ENCODE measurements at regions not wholly inside any gene's neighbourhood (a gene's known extent, or its start where the extent isn't known, plus 50 kb on each side); places are given as distances from the start of the nearest gene placed in this dataset.
"Not testable (repeated sequence)": the region's sequence is repeated elsewhere in the genome, so short reads cannot be mapped to it uniquely, and the experiment has no call there.

- no peak for FAIRE-seq
- no peak for DNase-seq (ENCODE audit: insufficient read length, low spot score)
Observed at GRCh38 chr10:8278099-8278498, 223.6 kb downstream of the GATA3 start.

DNA sequence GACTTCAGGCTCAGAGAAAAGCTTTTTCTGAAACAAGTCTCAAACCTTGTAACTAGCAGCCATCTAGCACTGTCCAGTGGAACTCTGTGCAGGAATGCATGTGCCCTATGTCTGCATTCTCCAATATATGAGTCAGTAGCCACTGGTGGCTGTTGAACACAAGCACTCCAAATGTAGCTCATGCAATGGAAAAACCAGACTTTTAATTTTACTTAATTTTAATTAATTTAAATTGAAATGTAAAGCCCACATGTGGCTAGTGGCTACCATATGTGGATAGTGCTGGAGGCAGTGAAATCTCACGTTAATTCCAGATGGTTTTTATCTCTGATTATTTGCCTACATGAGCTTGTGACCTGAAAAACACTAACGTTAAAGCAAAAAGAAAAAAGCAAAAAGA, 225.1 kb downstream of the GATA3 start:
- peak; percentile 41 for DNase-seq (ENCODE audit: insufficient read length, low spot score)
- peak; percentile 77 for FAIRE-seq

DNA sequence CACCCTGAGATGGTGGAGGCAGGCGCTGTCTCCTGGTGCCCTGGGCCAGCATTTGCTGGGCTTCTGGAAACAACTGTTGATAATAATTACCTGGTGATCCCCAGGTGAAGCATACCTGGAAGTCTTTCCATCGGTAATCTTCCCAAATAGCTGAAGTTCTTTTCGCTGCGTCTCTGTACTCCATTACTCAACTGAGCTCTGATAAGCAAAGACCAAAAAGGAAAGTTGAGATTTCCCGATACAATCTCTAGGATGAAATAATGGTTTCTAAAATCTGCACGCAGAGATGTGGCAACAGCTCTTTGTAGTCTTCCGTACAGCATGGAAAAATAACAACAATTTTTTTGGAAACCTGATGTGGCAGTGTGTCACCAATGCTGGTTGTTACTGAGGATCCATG, 226.5 kb downstream of the GATA3 start:
- DNase-seq (ENCODE audit: insufficient read length, low spot score), result no peak
- FAIRE-seq, result no peak

- FAIRE-seq (no peak), DNase-seq (ENCODE audit: insufficient read length, low spot score) (no peak)
Observed at GRCh38 chr10:8282340-8282739, 227.9 kb downstream of the GATA3 start.

- no peak for FAIRE-seq
- no peak for DNase-seq (ENCODE audit: insufficient read length, low spot score)
Observed at GRCh38 chr10:8283166-8283905, 228.8 kb downstream of the GATA3 start.

GRCh38 chr10:8283986-8284385, 229.5 kb downstream of the GATA3 start:
- DNase-seq (ENCODE audit: insufficient read length, low spot score) (no peak), FAIRE-seq (no peak)

- FAIRE-seq, result not testable (repeated sequence)
Observed at GRCh38 chr10:8285970-8286369, 231.5 kb downstream of the GATA3 start.

DNA sequence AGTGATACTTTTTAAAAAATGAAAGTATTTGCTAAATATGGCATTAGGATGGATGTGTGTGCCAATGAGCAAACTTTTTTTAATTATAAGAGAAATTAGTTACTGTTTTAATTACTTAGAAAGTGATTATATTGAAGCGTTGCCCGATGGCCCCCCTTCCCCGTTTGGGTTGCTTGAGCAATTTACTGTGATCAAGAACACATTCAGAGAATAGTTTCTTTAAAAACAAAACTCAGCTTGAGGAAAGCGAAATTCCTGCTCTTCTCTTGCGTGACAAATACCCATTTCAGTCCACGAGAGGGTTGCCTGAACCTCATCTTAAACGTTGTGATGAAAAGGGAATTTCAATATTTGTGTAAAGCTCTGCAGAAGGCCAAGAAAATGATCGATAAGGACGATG, 234.1 kb downstream of the GATA3 start:
- FAIRE-seq (no peak), DNase-seq (ENCODE audit: insufficient read length, low spot score) (no peak)

More at GRCh38 chr10:8285970-8286369, 231.5 kb downstream of the GATA3 start:
- DNase-seq (ENCODE audit: insufficient read length, low spot score), result not testable (repeated sequence)

- DNase-seq (ENCODE audit: insufficient read length, low spot score), result no peak
- no peak for FAIRE-seq
Observed at GRCh38 chr10:8289186-8289924, 234.9 kb downstream of the GATA3 start.

DNA sequence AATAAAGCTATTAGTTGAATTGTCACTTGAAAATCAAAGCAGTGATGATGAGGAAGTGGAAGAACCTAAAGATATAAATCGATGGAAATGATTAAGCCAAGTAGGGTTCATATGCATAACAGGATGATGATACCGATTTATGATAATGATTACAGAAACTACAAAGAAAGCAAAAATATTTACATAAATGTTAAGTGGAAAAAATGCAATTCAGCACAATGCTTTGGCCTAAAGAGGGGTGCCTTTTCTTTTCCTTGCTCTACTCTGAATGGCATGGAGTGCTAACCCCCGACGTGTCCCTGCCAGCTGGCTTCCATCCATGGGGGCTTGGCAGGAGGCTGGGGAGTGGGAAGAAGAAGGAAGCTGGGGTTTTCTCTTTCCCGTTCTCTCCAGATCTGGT, 240.3 kb downstream of the GATA3 start:
- DNase-seq (ENCODE audit: insufficient read length, low spot score) (no peak), FAIRE-seq (no peak)

- no peak for DNase-seq (ENCODE audit: insufficient read length, low spot score)
- no peak for FAIRE-seq
Observed at GRCh38 chr10:8295311-8295710, 240.8 kb downstream of the GATA3 start.

GRCh38 chr10:8296090-8296733, 241.7 kb downstream of the GATA3 start:
- FAIRE-seq (no peak), DNase-seq (ENCODE audit: insufficient read length, low spot score) (no peak)

GRCh38 chr10:8296734-8297101, 242.2 kb downstream of the GATA3 start:
- DNase-seq (ENCODE audit: insufficient read length, low spot score), result no peak
- no peak for FAIRE-seq

DNA sequence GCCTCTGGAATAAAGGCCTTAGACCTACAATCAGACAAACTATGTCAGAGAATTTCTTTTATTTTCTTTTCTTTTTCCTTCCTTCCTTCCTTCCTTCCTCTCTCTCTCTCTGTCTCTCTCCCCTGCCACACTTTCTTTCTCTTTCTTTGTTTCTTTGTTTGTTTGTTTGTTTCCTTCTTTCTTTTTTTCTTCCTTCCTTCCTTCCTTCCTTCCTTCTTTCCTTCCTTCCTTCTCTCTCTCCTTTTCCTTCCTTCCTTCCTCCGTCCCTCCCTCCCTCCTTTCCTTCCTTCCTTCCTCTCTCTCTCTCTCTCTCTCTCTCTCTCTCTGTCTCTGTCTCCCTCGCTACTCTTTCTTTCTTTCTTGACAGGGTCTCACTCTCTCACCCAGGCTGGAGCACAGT, 242.6 kb downstream of the GATA3 start:
- FAIRE-seq (no peak), DNase-seq (ENCODE audit: insufficient read length, low spot score) (no peak)

GRCh38 chr10:8297959-8298358, 243.5 kb downstream of the GATA3 start:
- DNase-seq (ENCODE audit: insufficient read length, low spot score), result no peak
- FAIRE-seq, result no peak

- DNase-seq (ENCODE audit: insufficient read length, low spot score) (no peak), FAIRE-seq (no peak)
Observed at GRCh38 chr10:8298896-8299570, 244.5 kb downstream of the GATA3 start.

DNA sequence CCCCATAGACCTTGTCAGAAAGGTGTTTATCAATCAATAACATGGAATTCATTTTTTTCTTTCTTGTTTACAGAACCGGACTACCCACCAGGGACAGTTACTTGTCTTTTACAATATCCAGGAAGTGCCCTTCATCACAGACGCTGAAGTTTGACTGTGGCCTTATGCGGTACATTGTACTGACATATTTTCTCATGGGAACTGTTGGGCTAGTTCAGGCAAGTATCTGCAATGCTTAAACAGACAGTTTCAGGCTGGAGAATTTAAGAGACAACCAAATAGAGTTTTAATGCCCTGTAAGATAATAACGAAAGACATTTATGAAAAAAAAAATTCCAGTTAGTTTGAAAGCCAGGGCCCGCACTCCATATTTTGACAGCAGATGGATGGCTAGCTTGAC, 246.4 kb downstream of the GATA3 start:
- FAIRE-seq, result no peak

DNA sequence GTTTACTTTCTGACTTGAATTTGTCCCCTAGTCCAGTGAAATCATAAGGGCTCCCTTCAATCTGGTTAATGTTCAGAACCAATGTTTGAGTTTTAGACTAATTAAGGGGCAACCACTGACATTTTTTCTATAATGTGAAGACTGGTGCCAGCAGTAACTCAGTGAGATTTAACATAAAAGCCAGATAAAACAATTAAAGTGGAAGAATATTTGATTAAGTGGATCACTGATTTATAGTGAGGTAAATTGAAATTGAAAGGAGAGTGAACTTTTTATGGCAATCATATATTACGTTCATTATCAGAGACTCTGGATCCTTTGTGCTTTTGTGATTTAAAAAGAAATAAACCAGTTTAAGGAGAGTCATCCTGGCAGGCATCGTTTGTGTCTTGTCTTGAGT, 246.8 kb downstream of the GATA3 start:
- no peak for FAIRE-seq
- DNase-seq (ENCODE audit: insufficient read length, low spot score), result no peak

More for the DNA sequence above, 246.4 kb downstream of the GATA3 start:
- no peak for DNase-seq (ENCODE audit: insufficient read length, low spot score)

- DNase-seq (ENCODE audit: insufficient read length, low spot score) (no peak), FAIRE-seq (no peak)
Observed at GRCh38 chr10:8301831-8302230, 247.3 kb downstream of the GATA3 start.

GRCh38 chr10:8302565-8302964, 248.1 kb downstream of the GATA3 start:
- FAIRE-seq (no peak), DNase-seq (ENCODE audit: insufficient read length, low spot score) (no peak)

DNA sequence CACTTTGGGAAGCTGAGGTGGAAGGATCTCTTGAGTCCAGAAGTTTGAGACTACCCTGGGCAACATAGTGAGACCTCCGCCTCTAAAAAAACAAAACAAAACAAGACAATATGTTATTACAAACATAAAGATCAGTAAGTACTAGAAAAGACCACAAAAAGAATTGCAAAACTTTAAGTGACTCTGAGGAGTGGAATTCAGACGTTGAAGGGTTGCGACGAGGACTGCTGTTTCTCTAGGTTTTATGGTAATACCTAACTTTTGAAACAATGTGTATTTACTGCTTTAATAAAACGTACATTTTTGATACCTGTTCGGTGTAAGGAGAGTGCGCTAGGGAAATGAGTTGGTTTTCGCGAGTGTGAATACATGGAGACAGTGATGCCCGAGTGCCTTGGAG, 250.4 kb downstream of the GATA3 start:
- no peak for FAIRE-seq
- no peak for DNase-seq (ENCODE audit: insufficient read length, low spot score)

All from HTR-8/SVneo (cell line).